ENCODE measurements at regions not wholly inside any gene's neighbourhood (a gene's known extent, or its start where the extent isn't known, plus 50 kb on each side); places are given as distances from the start of the nearest gene placed in this dataset.

DNA sequence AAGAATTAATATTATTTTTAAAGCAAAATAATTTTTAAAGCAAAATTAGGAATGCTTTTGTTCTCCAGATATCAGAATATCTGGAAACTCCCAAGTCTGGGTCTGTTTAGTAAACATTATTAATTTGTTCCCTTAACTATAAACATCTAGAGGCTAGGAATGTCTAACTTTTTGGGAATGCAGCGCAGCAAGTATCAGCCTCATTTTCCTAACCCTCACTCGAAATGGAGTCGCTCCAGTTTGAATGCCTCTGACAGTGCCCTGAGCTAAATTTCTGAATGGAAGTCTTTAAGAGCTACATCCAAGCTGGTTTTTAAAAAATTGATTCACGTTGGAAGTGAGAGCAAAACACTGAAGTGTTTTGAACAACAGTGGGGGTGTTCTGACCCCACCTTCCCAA lies 74.4 kb upstream of the WNT7A start:
- Mint-ChIP-seq H3K27me3 (peaks cover 16 to 30% of the 10 kb centered on the region in 2 donors), H3K9me3 (peaks cover 0 to 5% (median 3%) of the 10 kb centered on the region in 5 donors), H3K4me1 (no peaks in the 10 kb centered on the region), H3K4me3 (no peak overlapping the region), H3K36me3 (no peaks in the 10 kb centered on the region), H3K27ac (no peak overlapping the region)
- ChIA-PET POLR2A (no interaction called here), CTCF (no interaction called here)
- peaks cover 3% of the 10 kb centered on the region for H3K27me3 ChIP-seq (ENCODE audit: insufficient read depth, low read length, poor library complexity, severe bottlenecking)
- H3K9me3 ChIP-seq (ENCODE audit: low read length), result no peaks in the 10 kb centered on the region
- no peak overlapping the region for H3K27ac ChIP-seq (ENCODE audit: low read depth, low read length)
- no peaks in the 10 kb centered on the region for H3K4me1 ChIP-seq (ENCODE audit: insufficient read depth, low read length)
- H3K36me3 ChIP-seq (ENCODE audit: insufficient read depth, low read length), result no peaks in the 10 kb centered on the region
- no peak overlapping the region for H3K4me3 ChIP-seq (ENCODE audit: low read length)
- DNase-seq, result no peak

DNA sequence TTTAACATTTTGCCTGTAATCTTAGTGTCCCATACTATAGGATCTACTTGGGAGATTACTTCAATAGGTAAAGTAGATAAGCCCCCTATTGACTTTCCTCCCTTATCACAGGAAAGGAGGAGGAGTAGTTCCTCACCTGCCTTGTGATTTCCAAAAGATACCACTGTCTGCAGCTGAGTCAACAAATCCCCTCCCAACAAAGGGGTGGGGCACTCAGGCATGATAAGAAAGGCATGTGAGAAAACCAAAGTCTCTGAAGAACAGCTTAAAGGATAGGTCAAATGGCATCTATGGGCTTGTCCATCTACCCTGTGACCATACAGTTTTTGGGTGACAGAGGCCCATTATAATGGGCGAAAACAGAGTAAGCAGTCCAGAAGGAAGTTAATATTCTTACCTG lies 71.3 kb upstream of the WNT7A start:
- ChIA-PET CTCF (no interaction called here), POLR2A (no interaction called here)
- no peak overlapping the region for H3K4me3 ChIP-seq (ENCODE audit: low read length)
- no peak overlapping the region for H3K27ac Mint-ChIP-seq
- H3K4me1 Mint-ChIP-seq, result no peaks in the 10 kb centered on the region
- peaks cover 31 to 49% of the 10 kb centered on the region in 2 donors for H3K27me3 Mint-ChIP-seq
- no peaks in the 10 kb centered on the region for H3K36me3 ChIP-seq (ENCODE audit: insufficient read depth, low read length)
- H3K9me3 ChIP-seq (ENCODE audit: low read length), result no peaks in the 10 kb centered on the region
- peaks cover 6% of the 10 kb centered on the region for H3K27me3 ChIP-seq (ENCODE audit: insufficient read depth, low read length, poor library complexity, severe bottlenecking)
- H3K27ac ChIP-seq (ENCODE audit: low read depth, low read length), result no peak overlapping the region
- no peak for DNase-seq
- no peaks in the 10 kb centered on the region for H3K4me1 ChIP-seq (ENCODE audit: insufficient read depth, low read length)
- peaks cover 11 to 20% (median 18%) of the 10 kb centered on the region in 5 donors for H3K9me3 Mint-ChIP-seq
- H3K36me3 Mint-ChIP-seq, result peaks cover 0 to 2% (median 0%) of the 10 kb centered on the region in 3 donors
- H3K4me3 Mint-ChIP-seq, result no peak overlapping the region

DNA sequence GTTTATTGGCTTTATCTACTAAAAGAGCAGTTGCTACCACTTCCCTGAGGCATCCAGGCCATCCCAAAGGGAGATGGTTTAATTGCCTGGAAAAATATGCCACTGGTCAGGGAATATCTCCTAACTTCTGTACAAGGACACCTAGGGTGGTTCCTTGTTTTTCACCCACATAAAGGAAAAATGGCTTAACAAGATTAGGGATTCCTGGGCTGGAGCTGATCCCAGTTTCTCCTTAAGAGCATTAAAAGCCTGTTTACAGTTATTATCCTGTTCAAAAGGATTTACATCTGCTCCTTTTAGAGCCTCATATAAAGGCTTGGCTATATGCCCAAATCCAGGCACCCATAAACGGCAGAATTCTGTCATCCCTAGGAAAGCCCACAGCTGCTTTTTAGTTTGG lies 70.2 kb upstream of the WNT7A start:
- CTCF ChIA-PET, result no interaction called here
- POLR2A ChIA-PET, result no interaction called here
- Histone ChIP-seq H3K27ac (ENCODE audit: low read depth, low read length) (no peak overlapping the region), H3K36me3 (ENCODE audit: insufficient read depth, low read length) (no peaks in the 10 kb centered on the region), H3K27me3 (ENCODE audit: insufficient read depth, low read length, poor library complexity, severe bottlenecking) (peaks cover 6% of the 10 kb centered on the region), H3K4me3 (ENCODE audit: low read length) (no peak overlapping the region), H3K9me3 (ENCODE audit: low read length) (no peaks in the 10 kb centered on the region), H3K4me1 (ENCODE audit: insufficient read depth, low read length) (no peaks in the 10 kb centered on the region)
- no peak overlapping the region for H3K4me3 Mint-ChIP-seq
- DNase-seq, result no peak
- peaks cover 15 to 30% (median 27%) of the 10 kb centered on the region in 5 donors for H3K9me3 Mint-ChIP-seq
- H3K4me1 Mint-ChIP-seq, result no peaks in the 10 kb centered on the region
- H3K27ac Mint-ChIP-seq, result no peak overlapping the region
- H3K36me3 Mint-ChIP-seq, result peaks cover 0 to 2% (median 0%) of the 10 kb centered on the region in 3 donors
- peaks cover 31 to 49% of the 10 kb centered on the region in 2 donors for H3K27me3 Mint-ChIP-seq

DNA sequence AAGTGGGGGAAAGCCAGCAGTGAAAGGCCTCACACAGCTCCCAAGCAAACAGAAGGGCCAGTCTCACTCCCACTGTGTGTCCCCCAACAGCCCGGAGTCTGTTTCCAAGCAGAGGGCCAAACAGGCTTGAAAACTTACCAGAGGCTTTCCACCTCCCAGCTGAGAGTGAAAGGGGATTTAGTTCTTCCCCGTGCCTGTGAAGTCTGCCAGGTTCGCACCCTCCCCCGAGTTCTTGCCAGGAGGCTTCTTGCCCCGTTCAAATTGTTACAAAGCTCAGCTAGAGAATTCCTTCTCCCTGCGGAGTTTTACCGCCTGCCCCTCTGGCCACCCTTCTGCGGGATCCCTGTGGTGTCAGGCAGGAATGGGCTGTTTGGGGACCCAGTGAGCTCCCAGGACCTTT lies 68.0 kb upstream of the WNT7A start:
- Mint-ChIP-seq H3K9me3 (peaks cover 23 to 43% (median 41%) of the 10 kb centered on the region in 5 donors), H3K4me3 (no peak overlapping the region), H3K36me3 (peaks cover 0 to 2% (median 0%) of the 10 kb centered on the region in 3 donors), H3K27me3 (peaks cover 25 to 46% of the 10 kb centered on the region in 2 donors), H3K4me1 (no peaks in the 10 kb centered on the region), H3K27ac (no peak overlapping the region)
- Histone ChIP-seq H3K27me3 (ENCODE audit: insufficient read depth, low read length, poor library complexity, severe bottlenecking) (peaks cover 6% of the 10 kb centered on the region), H3K27ac (ENCODE audit: low read depth, low read length) (no peak overlapping the region), H3K36me3 (ENCODE audit: insufficient read depth, low read length) (no peaks in the 10 kb centered on the region), H3K9me3 (ENCODE audit: low read length) (no peaks in the 10 kb centered on the region), H3K4me3 (ENCODE audit: low read length) (no peak overlapping the region), H3K4me1 (ENCODE audit: insufficient read depth, low read length) (no peaks in the 10 kb centered on the region)
- CTCF ChIA-PET, result no interaction called here
- no peak for DNase-seq
- POLR2A ChIA-PET, result no interaction called here

DNA sequence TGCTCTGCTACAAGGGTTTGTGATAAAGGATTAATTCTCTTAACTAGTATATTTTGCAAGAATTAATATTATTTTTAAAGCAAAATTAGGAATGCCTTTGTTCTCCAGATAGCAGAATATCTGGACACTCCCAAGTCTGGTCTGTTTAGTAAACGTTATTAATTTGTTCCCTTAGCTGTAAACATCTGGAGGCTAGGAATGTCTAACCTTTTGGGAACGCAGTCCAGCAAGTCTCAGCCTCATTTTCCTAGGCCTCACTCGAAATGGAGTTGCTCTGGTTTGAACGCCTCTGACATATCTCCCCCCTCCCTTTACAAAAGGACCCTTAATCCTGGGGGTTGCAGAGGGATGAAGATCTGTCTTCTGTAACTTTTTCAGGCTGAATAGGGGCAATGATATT lies 59.3 kb upstream of the WNT7A start:
- peaks cover 9 to 12% of the 10 kb centered on the region in 2 donors for H3K27me3 Mint-ChIP-seq
- ChIA-PET CTCF (no interaction called here), POLR2A (no interaction called here)
- Histone ChIP-seq H3K4me3 (ENCODE audit: low read length) (no peak overlapping the region), H3K27ac (ENCODE audit: low read depth, low read length) (no peak overlapping the region), H3K4me1 (ENCODE audit: insufficient read depth, low read length) (no peaks in the 10 kb centered on the region), H3K9me3 (ENCODE audit: low read length) (no peaks in the 10 kb centered on the region), H3K27me3 (ENCODE audit: insufficient read depth, low read length, poor library complexity, severe bottlenecking) (no peaks in the 10 kb centered on the region), H3K36me3 (ENCODE audit: insufficient read depth, low read length) (no peaks in the 10 kb centered on the region)
- H3K4me3 Mint-ChIP-seq, result no peak overlapping the region
- H3K4me1 Mint-ChIP-seq, result no peaks in the 10 kb centered on the region
- H3K9me3 Mint-ChIP-seq, result peaks cover 4 to 16% (median 9%) of the 10 kb centered on the region in 5 donors
- no peak for DNase-seq
- H3K36me3 Mint-ChIP-seq, result no peaks in the 10 kb centered on the region
- no peak overlapping the region for H3K27ac Mint-ChIP-seq

DNA sequence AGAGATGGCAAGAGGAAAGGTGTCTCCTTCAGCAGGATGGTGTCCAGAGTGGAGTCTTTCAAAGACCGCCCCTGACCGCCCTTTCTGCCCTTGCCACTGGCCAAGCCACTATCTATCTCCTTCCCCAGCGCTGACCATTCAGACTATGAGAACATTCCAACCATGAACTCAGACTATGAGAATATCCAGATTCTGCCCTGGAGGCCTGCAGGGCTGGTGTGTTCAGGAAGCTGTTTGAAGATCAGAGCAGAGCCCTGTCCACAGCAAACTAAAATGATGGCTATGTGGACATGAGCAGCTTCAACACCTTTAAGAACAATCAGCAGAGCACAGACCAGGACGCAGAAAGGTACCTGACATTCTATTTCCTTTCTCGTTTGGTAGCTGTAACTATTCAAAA lies 57.3 kb upstream of the WNT7A start:
- DNase-seq, result no peak
- H3K4me3 ChIP-seq (ENCODE audit: low read length), result no peak overlapping the region
- Mint-ChIP-seq H3K36me3 (no peaks in the 10 kb centered on the region), H3K4me1 (peaks cover 0 to 8% (median 4%) of the 10 kb centered on the region in 3 donors), H3K27me3 (peaks cover 14 to 25% of the 10 kb centered on the region in 2 donors), H3K4me3 (no peak overlapping the region), H3K9me3 (peaks cover 0 to 7% (median 2%) of the 10 kb centered on the region in 5 donors), H3K27ac (no peak overlapping the region)
- no peaks in the 10 kb centered on the region for H3K9me3 ChIP-seq (ENCODE audit: low read length)
- H3K27me3 ChIP-seq (ENCODE audit: insufficient read depth, low read length, poor library complexity, severe bottlenecking), result no peaks in the 10 kb centered on the region
- no peaks in the 10 kb centered on the region for H3K36me3 ChIP-seq (ENCODE audit: insufficient read depth, low read length)
- ChIA-PET POLR2A (no interaction called here), CTCF (no interaction called here)
- no peak overlapping the region for H3K27ac ChIP-seq (ENCODE audit: low read depth, low read length)
- H3K4me1 ChIP-seq (ENCODE audit: insufficient read depth, low read length), result no peaks in the 10 kb centered on the region

DNA sequence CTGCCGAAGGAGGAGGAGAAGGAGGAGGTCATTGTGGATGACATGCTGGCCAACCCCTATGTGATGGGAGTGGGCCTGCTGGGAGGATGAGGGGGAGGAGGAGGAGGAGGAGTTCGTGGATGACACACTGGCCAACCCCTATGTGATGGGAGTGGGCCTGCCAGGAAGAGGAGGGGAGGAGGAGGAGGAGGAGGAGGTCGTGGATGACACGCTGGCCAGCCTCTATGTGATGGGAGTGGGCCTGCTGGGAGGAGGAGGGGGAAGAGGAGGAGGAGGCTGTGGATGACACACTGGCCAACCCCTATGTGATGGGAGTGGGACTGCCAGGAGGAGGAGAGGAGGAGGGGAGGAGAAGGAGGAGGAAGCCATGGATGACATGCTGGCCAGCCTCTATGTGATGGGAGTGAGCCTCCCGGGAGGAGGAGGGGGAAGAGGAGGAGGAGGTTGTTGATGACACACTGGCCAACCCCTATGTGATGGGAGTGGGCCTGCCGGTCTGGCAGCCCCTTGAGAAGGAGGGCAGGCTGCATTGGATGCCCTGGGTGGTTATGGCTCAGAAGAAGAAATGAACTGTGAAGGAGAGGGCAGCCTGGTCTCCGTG lies 55.7 kb upstream of the WNT7A start:
- Mint-ChIP-seq H3K9me3 (peaks cover 0 to 16% (median 5%) of the 10 kb centered on the region in 5 donors), H3K36me3 (no peaks in the 10 kb centered on the region), H3K27ac (peak overlapping the region in 1 of 8 donors; percentile 50), H3K27me3 (peaks cover 21 to 35% of the 10 kb centered on the region in 2 donors), H3K4me3 (no peak overlapping the region), H3K4me1 (peaks cover 0 to 8% (median 4%) of the 10 kb centered on the region in 3 donors)
- Histone ChIP-seq H3K4me1 (ENCODE audit: insufficient read depth, low read length) (no peaks in the 10 kb centered on the region), H3K27me3 (ENCODE audit: insufficient read depth, low read length, poor library complexity, severe bottlenecking) (no peaks in the 10 kb centered on the region), H3K9me3 (ENCODE audit: low read length) (no peaks in the 10 kb centered on the region), H3K4me3 (ENCODE audit: low read length) (no peak overlapping the region), H3K36me3 (ENCODE audit: insufficient read depth, low read length) (no peaks in the 10 kb centered on the region), H3K27ac (ENCODE audit: low read depth, low read length) (no peak overlapping the region)
- no peak for DNase-seq
- ChIA-PET POLR2A (no interaction called here), CTCF (no interaction called here)

DNA sequence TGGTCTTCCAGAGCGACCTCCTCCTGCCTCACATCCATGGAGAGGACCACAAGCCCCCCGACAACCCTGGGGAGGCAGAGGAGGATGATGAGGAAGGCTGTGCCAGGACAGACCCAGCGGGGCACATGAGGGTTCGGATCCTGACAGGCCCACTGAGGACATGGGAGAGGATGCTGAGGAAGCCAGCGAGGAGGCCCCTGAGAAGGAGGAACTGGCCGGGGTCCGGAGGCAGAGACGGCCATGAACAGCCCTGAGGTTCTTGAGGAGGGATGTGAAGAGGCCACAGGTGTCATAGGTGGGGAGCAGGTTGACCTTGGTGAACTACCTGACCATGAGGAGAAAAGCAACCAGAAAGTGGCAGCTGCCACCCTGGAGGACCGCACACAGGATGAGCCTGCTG lies 54.9 kb upstream of the WNT7A start:
- Mint-ChIP-seq H3K27me3 (peaks cover 21 to 37% of the 10 kb centered on the region in 2 donors), H3K9me3 (peaks cover 0 to 18% (median 5%) of the 10 kb centered on the region in 5 donors), H3K27ac (peak overlapping the region in 1 of 8 donors; percentile 12), H3K36me3 (no peaks in the 10 kb centered on the region), H3K4me1 (peaks cover 0 to 8% (median 4%) of the 10 kb centered on the region in 3 donors), H3K4me3 (no peak overlapping the region)
- no peak overlapping the region for H3K27ac ChIP-seq (ENCODE audit: low read depth, low read length)
- no peaks in the 10 kb centered on the region for H3K9me3 ChIP-seq (ENCODE audit: low read length)
- no peaks in the 10 kb centered on the region for H3K4me1 ChIP-seq (ENCODE audit: insufficient read depth, low read length)
- H3K4me3 ChIP-seq (ENCODE audit: low read length), result no peak overlapping the region
- H3K36me3 ChIP-seq (ENCODE audit: insufficient read depth, low read length), result no peaks in the 10 kb centered on the region
- DNase-seq, result no peak
- ChIA-PET CTCF (no interaction called here), POLR2A (no interaction called here)
- H3K27me3 ChIP-seq (ENCODE audit: insufficient read depth, low read length, poor library complexity, severe bottlenecking), result no peaks in the 10 kb centered on the region

Data from CD8-positive, alpha-beta memory T cell (primary cell).